Adrenal gland (tissue), 5 donors: ENCODE measurements at regions not wholly inside any gene's neighbourhood (a gene's known extent, or its start where the extent isn't known, plus 50 kb on each side); places are given as distances from the start of the nearest gene placed in this dataset.

ENCODE experiments used
- CTCF ChIP-seq, 6 experiments: fragments of 450-650 bp in 4 of 6; fragments of 200-600 bp in 2 of 6; sonication (generic) in 1 of 6; IDR thresholded peaks; 1 replicate in 5 of 6; 2 replicates in 1 of 6; pipeline versions ENCODE4 v1.5.1 to v1.8.0; 2016 to 2021; ENCODE audit warnings: antibody characterized with exemption in 6 of 6, mild to moderate bottlenecking in 2 of 6, moderate library complexity in 1 of 6
- POLR2A ChIP-seq, 2 donors: fragments of 450-650 bp; IDR thresholded peaks; one replicate each; pipeline ENCODE4 v1.6.1; 2017; ENCODE audit warnings: antibody characterized with exemption in 2 of 2, mild to moderate bottlenecking in 2 of 2, moderate library complexity in 1 of 2
- donor health status: DM: no; HTN: no; CAD: no.

GRCh38 chr1:29916656-29917369 lies 680.5 kb downstream of the PTPRU start:
- no peak for TF ChIP-seq POLR2A (IDR thresholded peaks at IDR 0.05)
- no peak for TF ChIP-seq CTCF (IDR thresholded peaks at IDR 0.05)
